Central memory CD8-positive, alpha-beta T cell (primary cell): ENCODE measurements at regions not wholly inside any gene's neighbourhood (a gene's known extent, or its start where the extent isn't known, plus 50 kb on each side); places are given as distances from the start of the nearest gene placed in this dataset.

Experiments
- ATAC-seq: fragments of 150-1000 bp; cut with Tn5 transposase; replicated peaks from 2 replicates; pipeline ENCODE4 v1.10.0; 2022; ENCODE audit warnings: mild to moderate bottlenecking, moderate FRiP score, moderate number of reproducible peaks; ENCODE audit not compliant: poor library complexity, severe bottlenecking; ENCODE audit errors: extremely low read depth
- DNase-seq, 2 donors: peaks; one replicate each; pipeline ENCODE4 v3.0.0; 2021; ENCODE audit warnings: low spot score in 2 of 2
- H3K27ac Mint-ChIP-seq: one replicate; pipeline ENCODE4 v1.8.0; 2022; ENCODE audit warnings: low read depth, mild to moderate bottlenecking, moderate library complexity, mixed read lengths
- H3K27me3 Mint-ChIP-seq: one replicate; pipeline ENCODE4 v1.8.0; 2022; ENCODE audit warnings: mixed read lengths
- H3K36me3 Mint-ChIP-seq: one replicate; pipeline ENCODE4 v1.8.0; 2022; ENCODE audit warnings: mild to moderate bottlenecking, moderate library complexity, mixed read lengths; ENCODE audit not compliant: insufficient read depth
- H3K4me1 Mint-ChIP-seq: one replicate; pipeline ENCODE4 v1.8.0; 2022; ENCODE audit warnings: mixed read lengths
- H3K4me3 Mint-ChIP-seq: one replicate; pipeline ENCODE4 v1.8.0; 2022; ENCODE audit warnings: mild to moderate bottlenecking, moderate library complexity, mixed read lengths
- H3K9me3 Mint-ChIP-seq: one replicate; pipeline ENCODE4 v1.8.0; 2022; ENCODE audit warnings: mixed read lengths

DNA sequence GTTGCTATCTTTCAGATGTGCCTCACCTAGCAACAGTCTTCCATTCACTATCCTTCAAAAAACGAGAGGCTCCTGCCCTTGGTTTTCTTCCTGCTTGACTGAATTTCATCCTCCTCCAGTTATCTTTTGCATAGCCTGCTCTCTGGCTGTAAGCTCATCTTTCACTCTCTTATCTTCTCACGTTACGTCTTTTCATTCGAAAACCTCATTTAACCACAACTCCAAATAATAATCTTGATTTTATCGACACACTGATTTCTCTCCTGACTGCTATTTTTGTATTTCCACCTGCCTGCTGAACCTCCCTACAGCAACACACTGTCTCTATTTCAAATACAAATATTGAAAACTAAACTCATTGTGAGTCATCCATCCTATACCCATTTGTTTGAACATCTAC lies 230.7 kb upstream of the TMC3 start:
- H3K9me3 Mint-ChIP-seq, result peaks cover 13% of the 10 kb centered on the region
- DNase-seq, result no peak
- H3K27me3 Mint-ChIP-seq, result peaks cover 32% of the 10 kb centered on the region
- ATAC-seq, result no peak
- H3K4me1 Mint-ChIP-seq, result no peaks in the 10 kb centered on the region
- H3K36me3 Mint-ChIP-seq, result peaks cover 3% of the 10 kb centered on the region
- H3K27ac Mint-ChIP-seq, result no peak overlapping the region
- no peak overlapping the region for H3K4me3 Mint-ChIP-seq

DNA sequence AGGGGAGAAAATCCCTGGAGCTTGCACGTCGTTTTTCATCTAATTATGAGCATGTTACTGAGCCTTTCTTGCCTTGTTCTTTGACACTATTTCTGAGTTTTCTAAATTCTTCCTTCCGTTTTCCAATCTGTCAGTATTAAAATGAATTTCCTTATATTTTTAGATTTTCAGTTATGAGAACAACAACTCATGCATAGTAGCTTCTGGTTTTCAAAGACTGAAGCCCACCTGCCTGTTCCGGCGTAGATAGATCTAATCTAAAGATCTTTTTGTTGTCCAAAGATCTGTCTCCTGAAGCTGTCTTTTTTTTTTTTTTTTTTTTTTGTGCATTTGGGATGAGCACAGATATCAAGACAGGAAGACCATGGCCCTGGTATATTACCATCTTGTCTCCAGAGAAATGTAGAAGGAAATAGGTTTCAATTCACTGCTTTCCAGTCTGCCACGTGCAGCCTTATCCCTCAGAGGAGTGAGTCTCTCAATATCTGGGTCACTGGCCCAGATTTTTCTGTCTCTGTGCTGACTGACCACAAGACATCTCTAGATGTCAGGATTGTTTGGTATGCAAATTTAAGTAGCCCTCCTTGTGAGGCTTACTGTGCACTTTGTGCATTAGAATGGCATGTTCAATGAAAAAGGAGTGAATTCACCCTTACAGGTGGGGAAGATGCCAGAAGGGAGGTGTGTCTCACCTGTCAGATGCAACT lies 222.3 kb upstream of the TMC3 start:
- Mint-ChIP-seq H3K9me3 (peaks cover 28% of the 10 kb centered on the region), H3K4me1 (no peaks in the 10 kb centered on the region), H3K36me3 (no peaks in the 10 kb centered on the region), H3K27me3 (peaks cover 33% of the 10 kb centered on the region), H3K27ac (no peak overlapping the region), H3K4me3 (no peak overlapping the region)
- ATAC-seq, result no peak
- no peak for DNase-seq

DNA sequence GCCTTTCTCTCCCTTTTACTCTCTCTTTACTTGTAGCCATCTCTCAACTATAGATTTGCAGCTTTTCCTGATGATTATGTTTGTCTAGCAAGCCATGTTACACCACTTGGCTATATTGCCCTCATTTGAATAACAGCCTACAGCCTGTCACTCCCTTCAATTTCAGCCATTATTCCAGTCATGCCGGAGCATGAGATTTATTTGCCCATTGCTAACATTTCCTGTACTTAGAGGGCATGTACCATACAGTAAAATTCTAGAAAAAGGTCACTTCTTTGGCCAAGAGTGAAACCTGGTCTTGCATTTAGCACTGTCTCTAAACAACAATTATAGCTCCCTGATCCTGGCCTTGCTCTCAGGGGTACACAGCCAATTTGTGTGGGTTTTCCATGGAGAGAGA lies 221.7 kb upstream of the TMC3 start:
- ATAC-seq (no peak), DNase-seq (no peak)
- Mint-ChIP-seq H3K27ac (no peak overlapping the region), H3K27me3 (peaks cover 31% of the 10 kb centered on the region), H3K36me3 (no peaks in the 10 kb centered on the region), H3K4me1 (no peaks in the 10 kb centered on the region), H3K9me3 (peaks cover 26% of the 10 kb centered on the region), H3K4me3 (no peak overlapping the region)

DNA sequence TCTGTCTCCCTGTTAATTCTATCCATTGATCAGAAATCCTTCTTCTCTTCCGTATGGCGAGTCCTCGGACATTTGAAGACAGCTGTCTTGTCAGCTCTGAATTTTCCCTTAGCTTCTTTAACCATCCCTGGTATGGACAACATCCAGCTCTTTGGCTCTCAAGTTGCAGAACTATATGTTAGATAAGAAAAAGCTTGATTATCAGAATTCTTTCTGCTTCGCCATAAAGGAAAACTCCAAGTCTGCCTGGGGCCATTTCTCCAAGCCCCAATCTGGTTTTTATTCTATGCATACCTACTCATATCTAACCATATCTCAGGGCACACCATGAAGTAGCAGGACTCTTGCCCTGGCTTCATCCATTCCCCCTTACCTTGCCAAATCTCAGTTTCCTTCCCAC lies 215.7 kb upstream of the TMC3 start:
- H3K9me3 Mint-ChIP-seq, result peaks cover 6% of the 10 kb centered on the region
- no peaks in the 10 kb centered on the region for H3K4me1 Mint-ChIP-seq
- no peak overlapping the region for H3K4me3 Mint-ChIP-seq
- no peaks in the 10 kb centered on the region for H3K36me3 Mint-ChIP-seq
- H3K27me3 Mint-ChIP-seq, result peaks cover 12% of the 10 kb centered on the region
- DNase-seq (no peak), ATAC-seq (no peak)
- H3K27ac Mint-ChIP-seq, result no peak overlapping the region

DNA sequence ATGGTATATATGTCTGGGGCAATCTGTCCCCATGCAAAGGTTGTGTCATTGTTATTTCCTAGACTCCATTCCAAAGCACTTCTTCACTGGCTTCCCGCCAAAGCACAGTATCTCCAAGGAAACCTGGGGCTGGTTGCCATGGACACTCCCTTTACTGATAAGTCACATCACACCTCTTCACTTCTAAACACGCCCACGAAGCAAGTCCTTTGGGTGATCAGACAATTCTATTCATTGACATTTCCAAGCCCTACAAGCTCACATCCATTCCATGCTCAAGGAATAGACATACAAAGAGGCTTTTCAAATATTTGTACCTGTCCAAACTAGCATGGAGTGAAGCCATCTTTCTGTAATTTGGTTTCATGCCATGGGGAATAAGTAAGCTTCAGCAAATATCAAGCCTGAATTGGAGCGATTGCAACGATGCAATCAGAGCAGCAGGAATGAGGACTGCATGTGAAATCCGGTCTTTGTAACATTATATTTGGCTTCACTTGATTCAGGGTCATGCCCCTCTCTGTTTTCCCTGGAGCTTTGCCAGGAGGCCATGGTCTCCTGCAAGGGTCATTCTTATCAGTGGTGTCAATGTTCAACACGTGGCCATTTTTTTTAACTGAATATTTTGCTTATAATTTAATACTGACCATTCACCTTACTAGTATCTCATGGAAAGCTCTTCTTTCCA lies 201.6 kb upstream of the TMC3 start:
- ATAC-seq, result no peak

DNA sequence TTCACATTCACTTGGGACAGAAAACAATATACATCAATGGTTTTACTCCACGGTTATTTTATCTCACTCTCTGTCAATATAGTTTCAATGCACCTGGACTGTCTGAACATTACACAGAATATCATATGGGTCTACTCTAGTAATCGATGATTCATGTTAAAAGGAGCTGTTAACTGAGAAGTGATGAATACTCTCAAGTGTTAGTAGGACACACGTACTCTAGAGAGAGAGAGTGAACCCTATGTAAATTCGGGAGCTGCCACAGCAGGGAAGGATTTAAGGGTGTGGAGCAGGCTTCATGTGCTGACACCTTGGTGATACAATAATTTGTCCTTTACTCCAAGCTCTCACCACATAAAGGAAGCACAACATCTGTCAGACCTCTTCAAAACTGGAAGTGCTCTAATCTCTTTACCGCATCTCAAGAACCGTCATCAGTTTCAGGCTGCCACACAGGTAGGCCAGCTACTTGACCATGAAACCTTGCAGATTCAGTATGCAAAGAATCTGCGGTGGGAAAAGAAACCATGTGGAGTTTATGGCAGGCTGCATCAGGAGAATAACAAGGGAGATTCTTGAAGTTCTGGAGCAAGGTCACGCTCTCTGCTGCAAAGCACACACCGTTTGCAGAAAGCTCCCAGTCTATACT lies 199.2 kb upstream of the TMC3 start:
- Mint-ChIP-seq H3K27ac (no peak overlapping the region), H3K36me3 (no peaks in the 10 kb centered on the region), H3K27me3 (peaks cover 74% of the 10 kb centered on the region), H3K9me3 (no peaks in the 10 kb centered on the region), H3K4me1 (no peaks in the 10 kb centered on the region), H3K4me3 (no peak overlapping the region)
- DNase-seq, result no peak
- ATAC-seq, result no peak

More for the DNA sequence above, 201.6 kb upstream of the TMC3 start:
- no peak for DNase-seq
- no peaks in the 10 kb centered on the region for H3K4me1 Mint-ChIP-seq
- no peak overlapping the region for H3K4me3 Mint-ChIP-seq
- no peaks in the 10 kb centered on the region for H3K36me3 Mint-ChIP-seq
- H3K27ac Mint-ChIP-seq, result no peak overlapping the region
- no peaks in the 10 kb centered on the region for H3K9me3 Mint-ChIP-seq
- H3K27me3 Mint-ChIP-seq, result peaks cover 85% of the 10 kb centered on the region

DNA sequence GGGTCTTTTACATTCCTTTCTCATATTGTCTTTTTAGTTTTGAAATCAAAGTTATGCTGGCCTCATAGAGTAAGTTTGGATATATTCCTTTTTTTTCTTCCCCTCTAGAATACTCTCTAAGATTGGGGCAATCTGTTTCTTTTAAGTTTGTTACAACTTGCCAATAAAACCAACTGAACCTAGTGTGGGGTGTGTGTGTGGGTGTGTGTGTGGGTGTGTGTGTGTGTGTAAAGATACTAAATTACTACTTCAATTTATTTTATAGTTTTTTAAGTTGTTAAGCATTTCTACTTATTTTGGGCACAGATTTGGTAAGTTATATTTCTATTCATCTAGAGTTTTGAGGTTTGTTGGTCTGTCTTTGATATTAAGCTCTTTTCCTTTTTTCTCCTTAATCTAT lies 198.2 kb upstream of the TMC3 start:
- H3K4me1 Mint-ChIP-seq, result no peaks in the 10 kb centered on the region
- no peak overlapping the region for H3K27ac Mint-ChIP-seq
- H3K36me3 Mint-ChIP-seq, result no peaks in the 10 kb centered on the region
- H3K27me3 Mint-ChIP-seq, result peaks cover 64% of the 10 kb centered on the region
- no peak overlapping the region for H3K4me3 Mint-ChIP-seq
- DNase-seq (no peak), ATAC-seq (no peak)
- no peaks in the 10 kb centered on the region for H3K9me3 Mint-ChIP-seq

DNA sequence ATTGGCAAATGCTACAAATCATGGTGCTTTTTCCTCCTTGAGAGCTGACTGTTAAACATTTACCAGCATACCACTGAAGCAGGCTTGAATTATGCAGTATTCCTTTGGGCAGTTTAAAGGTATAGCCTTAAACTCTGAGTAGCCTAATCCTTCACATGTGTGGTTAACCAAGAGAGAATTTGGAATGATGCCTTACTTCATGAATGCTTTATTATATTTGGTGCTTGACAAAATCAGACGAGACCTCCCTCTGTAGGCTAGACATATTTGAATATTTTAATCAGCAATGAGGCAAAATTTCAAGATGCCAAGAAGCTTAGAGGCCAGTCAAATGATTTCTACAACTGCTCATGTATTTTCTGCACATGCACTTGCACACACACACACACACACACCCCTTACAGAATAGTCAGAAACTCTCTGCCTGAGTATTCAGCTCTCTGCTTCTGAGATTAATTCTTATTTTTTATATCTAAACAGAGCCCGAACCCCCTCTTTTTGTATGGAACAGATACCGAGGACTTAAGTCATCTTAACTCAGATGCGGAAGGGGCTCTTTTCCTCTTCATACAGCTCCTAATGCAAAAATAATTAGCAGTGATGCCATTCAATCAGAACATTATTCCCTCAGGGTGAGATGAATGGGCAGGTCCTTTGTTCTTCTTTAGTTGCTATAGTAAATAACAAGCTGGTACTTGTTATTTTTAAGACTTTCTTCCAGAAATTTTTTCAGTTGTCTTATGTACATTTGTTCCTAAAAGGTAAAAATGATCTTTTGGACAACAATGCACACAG lies 195.5 kb upstream of the TMC3 start:
- H3K9me3 Mint-ChIP-seq, result no peaks in the 10 kb centered on the region

DNA sequence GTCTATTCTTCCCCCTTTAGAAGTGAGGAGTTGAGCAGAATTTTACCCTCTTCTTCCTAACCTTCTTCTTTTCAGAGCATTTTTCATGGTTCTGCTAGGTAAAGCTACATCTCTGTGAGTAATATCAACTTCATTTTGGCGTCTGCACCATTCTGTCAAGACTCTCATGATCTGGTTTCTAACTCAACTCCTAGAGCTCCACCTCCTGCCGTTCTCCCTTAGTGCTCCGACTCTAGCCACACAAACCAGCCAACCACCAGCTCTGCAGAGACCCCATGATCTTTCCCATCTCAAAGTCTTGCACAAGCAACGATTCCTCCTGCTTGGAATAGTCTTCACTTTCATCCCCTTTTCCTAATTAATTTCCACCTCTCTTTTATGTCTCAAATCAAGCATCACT lies 193.9 kb upstream of the TMC3 start:
- H3K4me1 Mint-ChIP-seq, result no peaks in the 10 kb centered on the region
- H3K9me3 Mint-ChIP-seq, result no peaks in the 10 kb centered on the region
- H3K27me3 Mint-ChIP-seq, result peaks cover 31% of the 10 kb centered on the region
- H3K36me3 Mint-ChIP-seq, result no peaks in the 10 kb centered on the region
- H3K27ac Mint-ChIP-seq, result no peak overlapping the region
- no peak for ATAC-seq
- no peak for DNase-seq
- no peak overlapping the region for H3K4me3 Mint-ChIP-seq

More for the DNA sequence above, 195.5 kb upstream of the TMC3 start:
- H3K36me3 Mint-ChIP-seq, result no peaks in the 10 kb centered on the region
- ATAC-seq (no peak), DNase-seq (no peak)
- H3K27ac Mint-ChIP-seq, result no peak overlapping the region
- H3K27me3 Mint-ChIP-seq, result peaks cover 45% of the 10 kb centered on the region
- no peaks in the 10 kb centered on the region for H3K4me1 Mint-ChIP-seq
- H3K4me3 Mint-ChIP-seq, result no peak overlapping the region

DNA sequence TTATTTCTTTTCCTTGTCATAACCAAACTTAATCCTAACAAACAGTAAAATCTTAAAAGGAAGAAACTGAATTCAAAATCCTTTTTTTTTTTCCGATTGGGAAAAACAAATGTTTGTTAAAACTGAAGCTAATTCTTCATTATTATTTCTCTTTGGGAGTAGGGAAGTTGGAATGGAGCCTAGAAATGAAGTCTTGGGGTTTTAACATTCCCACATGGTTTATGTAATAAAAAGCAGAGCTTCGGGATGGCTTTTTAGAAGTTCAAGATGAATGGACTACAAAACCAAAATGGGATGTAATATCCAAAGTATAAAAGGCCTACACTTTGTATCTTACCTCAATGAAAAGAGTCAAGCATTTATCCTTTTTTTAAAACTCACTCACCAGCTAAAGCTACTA lies 189.0 kb upstream of the TMC3 start:
- Mint-ChIP-seq H3K27me3 (peaks cover 19% of the 10 kb centered on the region), H3K27ac (no peak overlapping the region), H3K36me3 (no peaks in the 10 kb centered on the region), H3K4me3 (no peak overlapping the region), H3K9me3 (no peaks in the 10 kb centered on the region), H3K4me1 (no peaks in the 10 kb centered on the region)
- no peak for ATAC-seq
- no peak for DNase-seq

DNA sequence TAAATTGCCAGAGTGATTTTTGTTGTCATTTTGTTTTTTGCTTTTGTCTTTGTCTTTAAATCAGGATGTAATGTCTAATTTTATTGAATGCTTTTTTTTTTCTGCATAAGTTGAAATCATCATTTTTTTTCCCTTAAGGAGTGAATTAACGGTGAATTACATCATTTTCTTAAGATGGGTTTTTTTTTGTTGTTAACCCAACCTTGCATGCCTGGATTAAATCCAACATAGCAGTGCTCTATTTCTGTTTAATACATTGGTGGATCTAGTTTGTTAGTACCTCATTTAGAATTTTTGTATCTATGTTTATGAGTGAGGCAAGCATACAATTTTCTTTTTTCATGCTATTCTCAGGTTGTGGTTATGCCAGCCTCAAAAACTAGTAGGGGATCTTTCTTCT lies 186.4 kb upstream of the TMC3 start:
- H3K36me3 Mint-ChIP-seq, result no peaks in the 10 kb centered on the region
- no peak for ATAC-seq

DNA sequence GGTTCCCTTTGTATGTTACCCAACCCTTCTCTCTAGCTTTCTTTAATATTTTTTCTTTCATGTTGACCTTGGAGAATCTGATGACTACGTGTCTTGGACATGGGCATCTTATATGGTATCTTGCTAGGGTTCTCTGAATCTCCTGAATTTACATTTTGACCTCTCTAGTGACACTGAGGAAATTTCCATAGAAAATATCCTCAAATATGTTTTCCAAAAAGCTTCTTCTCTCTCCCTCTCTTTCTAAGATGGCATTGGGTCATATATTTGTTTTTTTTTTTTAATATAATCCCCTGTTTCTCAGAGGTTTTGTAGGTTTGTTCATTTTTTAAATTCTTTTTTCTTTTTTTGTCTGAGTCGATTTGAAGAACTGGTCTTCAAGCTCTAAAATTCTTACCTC lies 184.0 kb upstream of the TMC3 start:
- H3K27me3 Mint-ChIP-seq, result peaks cover 47% of the 10 kb centered on the region
- no peak for ATAC-seq
- DNase-seq, result no peak
- no peak overlapping the region for H3K27ac Mint-ChIP-seq
- H3K36me3 Mint-ChIP-seq, result no peaks in the 10 kb centered on the region
- H3K9me3 Mint-ChIP-seq, result no peaks in the 10 kb centered on the region
- no peak overlapping the region for H3K4me3 Mint-ChIP-seq
- no peaks in the 10 kb centered on the region for H3K4me1 Mint-ChIP-seq

More for the DNA sequence above, 186.4 kb upstream of the TMC3 start:
- no peaks in the 10 kb centered on the region for H3K4me1 Mint-ChIP-seq
- H3K9me3 Mint-ChIP-seq, result no peaks in the 10 kb centered on the region
- DNase-seq, result no peak
- H3K27me3 Mint-ChIP-seq, result peaks cover 36% of the 10 kb centered on the region
- H3K27ac Mint-ChIP-seq, result no peak overlapping the region
- H3K4me3 Mint-ChIP-seq, result no peak overlapping the region
